Ovary (tissue), 3 donors: ENCODE measurements at regions not wholly inside any gene's neighbourhood (a gene's known extent, or its start where the extent isn't known, plus 50 kb on each side); places are given as distances from the start of the nearest gene placed in this dataset.

ENCODE experiments used
- EP300 ChIP-seq: sonication (generic); formaldehyde crosslinking; IDR thresholded peaks from one replicate; pipeline ENCODE4 v1.6.1; 2017; ENCODE audit warnings: antibody characterized with exemption
- TF ChIP-seq, protein P1 (sequence below), 3 donors: fragments of 450-650 bp in 2 of 3; fragments of 200-600 bp in 1 of 3; IDR thresholded peaks; one replicate each; pipeline versions ENCODE4 v1.5.1 to v1.8.0; 2016 to 2022; ENCODE audit warnings: antibody characterized with exemption in 3 of 3, mild to moderate bottlenecking in 1 of 3
- donor health status: DM: no; HTN: no; CAD: no.

DNA sequence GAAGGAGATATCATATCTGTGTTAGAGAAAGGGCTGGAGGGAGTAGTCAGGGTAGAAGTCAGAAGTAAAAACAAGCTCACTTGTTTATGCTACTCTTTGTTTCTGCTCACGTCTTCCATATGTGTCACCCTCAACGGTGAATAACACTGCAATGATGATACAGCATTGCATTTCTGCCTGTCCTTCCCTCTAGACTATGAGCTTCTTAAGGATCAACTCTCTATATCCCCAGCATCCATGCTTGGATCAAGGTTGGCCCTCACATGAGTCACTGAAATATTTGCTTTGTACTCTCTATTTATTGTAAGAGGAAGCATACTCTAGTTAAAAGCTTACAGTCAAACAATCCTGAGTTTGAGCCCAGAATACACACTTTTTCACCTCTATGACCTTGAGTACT lies 406.0 kb downstream of the RFC3 start:
- TF ChIP-seq, protein P1, sequence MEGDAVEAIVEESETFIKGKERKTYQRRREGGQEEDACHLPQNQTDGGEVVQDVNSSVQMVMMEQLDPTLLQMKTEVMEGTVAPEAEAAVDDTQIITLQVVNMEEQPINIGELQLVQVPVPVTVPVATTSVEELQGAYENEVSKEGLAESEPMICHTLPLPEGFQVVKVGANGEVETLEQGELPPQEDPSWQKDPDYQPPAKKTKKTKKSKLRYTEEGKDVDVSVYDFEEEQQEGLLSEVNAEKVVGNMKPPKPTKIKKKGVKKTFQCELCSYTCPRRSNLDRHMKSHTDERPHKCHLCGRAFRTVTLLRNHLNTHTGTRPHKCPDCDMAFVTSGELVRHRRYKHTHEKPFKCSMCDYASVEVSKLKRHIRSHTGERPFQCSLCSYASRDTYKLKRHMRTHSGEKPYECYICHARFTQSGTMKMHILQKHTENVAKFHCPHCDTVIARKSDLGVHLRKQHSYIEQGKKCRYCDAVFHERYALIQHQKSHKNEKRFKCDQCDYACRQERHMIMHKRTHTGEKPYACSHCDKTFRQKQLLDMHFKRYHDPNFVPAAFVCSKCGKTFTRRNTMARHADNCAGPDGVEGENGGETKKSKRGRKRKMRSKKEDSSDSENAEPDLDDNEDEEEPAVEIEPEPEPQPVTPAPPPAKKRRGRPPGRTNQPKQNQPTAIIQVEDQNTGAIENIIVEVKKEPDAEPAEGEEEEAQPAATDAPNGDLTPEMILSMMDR (IDR thresholded peaks at IDR 0.05) = no peak
- TF ChIP-seq EP300 = no peak
